Tibial nerve (tissue), 4 donors: ENCODE measurements at regions not wholly inside any gene's neighbourhood (a gene's known extent, or its start where the extent isn't known, plus 50 kb on each side); places are given as distances from the start of the nearest gene placed in this dataset.

Experiments
- DNase-seq, 2 donors: peaks; one replicate each; pipeline ENCODE4 v3.0.0-alpha.2; 2019; ENCODE audit warnings: low spot score in 2 of 2
- H3K27ac ChIP-seq, 4 donors: fragments of 200-600 bp; sonication (generic) in 3 of 4; one replicate each; pipeline ENCODE4 v1.5.1; 2017 to 2019; ENCODE audit warnings: mild to moderate bottlenecking in 1 of 4
- H3K27me3 ChIP-seq, 2 donors: fragments of 200-600 bp; sonication (generic) in 1 of 2; one replicate each; pipeline versions ENCODE4 v1.5.1 to v1.6.0; 2017 to 2019
- H3K36me3 ChIP-seq, 3 donors: fragments of 200-600 bp; sonication (generic); one replicate each; pipeline ENCODE4 v1.5.1; 2018 to 2019
- H3K4me1 ChIP-seq, 4 donors: fragments of 200-600 bp; sonication (generic) in 3 of 4; one replicate each; pipeline ENCODE4 v1.5.1; 2017 to 2019
- H3K4me3 ChIP-seq, 4 donors: fragments of 200-600 bp; sonication (generic) in 3 of 4; one replicate each; pipeline ENCODE4 v1.5.1; 2017 to 2019; ENCODE audit warnings: mild to moderate bottlenecking in 1 of 4, moderate library complexity in 1 of 4
- H3K9me3 ChIP-seq, 4 donors: fragments of 200-600 bp; sonication (generic) in 3 of 4; one replicate each; pipeline ENCODE4 v1.5.1; 2017 to 2019
- CTCF ChIP-seq, 5 experiments: fragments of 200-600 bp in 3 of 5; fragments of 450-650 bp in 2 of 5; sonication (generic) in 3 of 5; IDR thresholded peaks; one replicate each; pipeline ENCODE4 v1.5.1; 2016 to 2019; ENCODE audit warnings: antibody characterized with exemption in 5 of 5, mild to moderate bottlenecking in 3 of 5, moderate library complexity in 2 of 5
- EP300 ChIP-seq, 2 donors: sonication (generic); formaldehyde crosslinking; IDR thresholded peaks; one replicate each; pipeline ENCODE4 v1.6.1; 2017; ENCODE audit warnings: antibody characterized with exemption in 2 of 2, mild to moderate bottlenecking in 1 of 2
- POLR2A ChIP-seq, 2 donors: fragments of 450-650 bp; IDR thresholded peaks; one replicate each; pipeline ENCODE4 v1.6.1; 2017; ENCODE audit warnings: antibody characterized with exemption in 2 of 2, mild to moderate bottlenecking in 2 of 2, moderate library complexity in 2 of 2
- WGBS, 2 donors: methylation state at CpG; one replicate each; pipeline ENCODE4 v1.1.5; 2018; 5-methylcytosine and 5-hydroxymethylcytosine counted together

DNA sequence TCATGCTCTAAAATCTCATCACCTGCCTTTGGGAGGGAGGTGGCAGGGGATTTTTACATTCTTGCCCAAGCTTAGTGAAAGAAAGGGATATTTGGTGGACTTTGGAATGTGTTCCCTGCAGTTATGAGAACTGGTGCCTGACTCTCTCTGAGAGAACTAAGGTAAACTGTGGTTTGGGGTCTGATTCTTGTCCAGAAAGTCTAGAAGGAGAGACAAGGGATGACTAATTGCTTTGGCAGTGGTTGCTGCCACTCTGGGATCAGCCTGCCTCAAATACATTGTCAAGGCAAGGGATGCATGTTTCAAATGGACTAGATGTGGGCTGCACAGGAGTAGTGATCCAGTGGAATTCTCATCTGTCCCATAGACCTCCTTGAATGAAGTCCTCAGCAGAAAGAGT lies 115.2 kb downstream of the DDIT4L start:
- TF ChIP-seq POLR2A (IDR thresholded peaks at IDR 0.05) (no peak), EP300 (IDR thresholded peaks at IDR 0.05) (no peak), CTCF (IDR thresholded peaks at IDR 0.05) (no peak)
- DNase-seq = no peak
- no peaks in the 10 kb centered on the region for H3K9me3 ChIP-seq
- no peaks in the 10 kb centered on the region for H3K4me1 ChIP-seq
- H3K27ac ChIP-seq = no peak overlapping the region
- H3K4me3 ChIP-seq = no peak overlapping the region
- no peaks in the 10 kb centered on the region for H3K36me3 ChIP-seq
- H3K27me3 ChIP-seq = no peaks in the 10 kb centered on the region

- H3K27me3 ChIP-seq = no peaks in the 10 kb centered on the region
- no peaks in the 10 kb centered on the region for H3K9me3 ChIP-seq
- TF ChIP-seq EP300 (IDR thresholded peaks at IDR 0.05) (no peak), CTCF (IDR thresholded peaks at IDR 0.05) (no peak), POLR2A (IDR thresholded peaks at IDR 0.05) (no peak)
- H3K27ac ChIP-seq = no peak overlapping the region
- no peak for DNase-seq
- no peak overlapping the region for H3K4me3 ChIP-seq
- no peaks in the 10 kb centered on the region for H3K4me1 ChIP-seq
- 68 to 76% methylated on average over 3 of the region's 3 CpGs for WGBS, 2 donors
- H3K36me3 ChIP-seq = no peaks in the 10 kb centered on the region
These were observed 118.8 kb downstream of the DDIT4L start for GRCh38 chr4:100071506-100071905.

- DNase-seq = no peak
- H3K9me3 ChIP-seq = no peaks in the 10 kb centered on the region
- H3K4me1 ChIP-seq = no peaks in the 10 kb centered on the region
- no peak overlapping the region for H3K4me3 ChIP-seq
- no peaks in the 10 kb centered on the region for H3K36me3 ChIP-seq
- H3K27ac ChIP-seq = no peak overlapping the region
- TF ChIP-seq CTCF (IDR thresholded peaks at IDR 0.05) (no peak), EP300 (IDR thresholded peaks at IDR 0.05) (no peak), POLR2A (IDR thresholded peaks at IDR 0.05) (no peak)
- no peaks in the 10 kb centered on the region for H3K27me3 ChIP-seq
- 90 to 94% methylated on average over 4 of the region's 4 CpGs for WGBS, 2 donors
These were observed 119.4 kb downstream of the DDIT4L start for GRCh38 chr4:100070868-100071267.

- DNase-seq = no peak
- Histone ChIP-seq H3K27me3 (no peaks in the 10 kb centered on the region), H3K36me3 (no peaks in the 10 kb centered on the region), H3K9me3 (no peaks in the 10 kb centered on the region), H3K4me3 (no peak overlapping the region), H3K4me1 (no peaks in the 10 kb centered on the region), H3K27ac (no peak overlapping the region)
- WGBS, 2 donors = 76 to 80% methylated on average over 6 of the region's 6 CpGs
- TF ChIP-seq CTCF (IDR thresholded peaks at IDR 0.05) (no peak), EP300 (IDR thresholded peaks at IDR 0.05) (no peak), POLR2A (IDR thresholded peaks at IDR 0.05) (no peak)
These were observed 119.1 kb upstream of the H2AZ1 start for GRCh38 chr4:100069207-100069606.

GRCh38 chr4:100067255-100067654 lies 117.2 kb upstream of the H2AZ1 start:
- Histone ChIP-seq H3K27ac (no peak overlapping the region), H3K9me3 (no peaks in the 10 kb centered on the region), H3K36me3 (no peaks in the 10 kb centered on the region), H3K4me3 (no peak overlapping the region), H3K27me3 (no peaks in the 10 kb centered on the region), H3K4me1 (no peaks in the 10 kb centered on the region)
- DNase-seq = no peak
- no peak for TF ChIP-seq CTCF (IDR thresholded peaks at IDR 0.05)
- WGBS, 2 donors = 89 to 100% methylated on average over 12 of the region's 12 CpGs
